ENCODE measurements at regions not wholly inside any gene's neighbourhood (a gene's known extent, or its start where the extent isn't known, plus 50 kb on each side); places are given as distances from the start of the nearest gene placed in this dataset.

DNA sequence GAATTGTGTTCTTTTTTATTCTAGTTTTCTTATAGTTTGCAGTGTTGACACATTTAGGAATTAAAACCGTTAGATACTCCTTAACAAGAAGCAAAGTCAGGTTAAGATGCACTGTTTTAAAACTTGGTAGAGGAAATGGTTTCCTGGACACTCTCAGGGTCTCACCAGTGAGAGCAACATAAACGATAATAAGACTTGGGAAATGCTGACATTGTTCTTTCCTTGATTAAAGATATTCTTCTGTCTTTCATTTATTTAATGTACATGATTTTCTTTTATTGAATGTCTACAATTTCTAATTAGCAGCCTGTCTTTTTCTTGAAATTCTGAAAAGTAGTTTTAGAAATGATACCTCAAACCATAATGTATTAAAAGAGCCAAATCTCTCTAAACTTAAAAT is 707.9 kb upstream of the CHD1 start (continued):
- TF ChIP-seq HDAC2 (IDR thresholded peaks at IDR 0.05; ENCODE audit: borderline replicate concordance in 1 of 2, low read depth in 2 of 2, low read length in 2 of 2) (no peak), RXRA (IDR thresholded peaks at IDR 0.05; ENCODE audit: insufficient read depth, low read depth, low read length) (no peak), TCF12 (IDR thresholded peaks at IDR 0.05; ENCODE audit: low read depth, low read length) (no peak), GABPA (IDR thresholded peaks at IDR 0.05; ENCODE audit: borderline replicate concordance, insufficient read depth, low read length) (no peak), CHD2 (IDR thresholded peaks at IDR 0.05; ENCODE audit: low read length) (no peak), SRF (IDR thresholded peaks at IDR 0.05; ENCODE audit: low read depth, low read length) (no peak), SAP30 (IDR thresholded peaks at IDR 0.05; ENCODE audit: insufficient read depth, insufficient replicate concordance, low read length) (no peak)

Data from H1 (cell line).